ENCODE measurements at regions not wholly inside any gene's neighbourhood (a gene's known extent, or its start where the extent isn't known, plus 50 kb on each side); places are given as distances from the start of the nearest gene placed in this dataset.
"Not testable (repeated sequence)": the region's sequence is repeated elsewhere in the genome, so short reads cannot be mapped to it uniquely, and the experiment has no call there.

- Histone ChIP-seq H3K9me3 (no peaks in the 10 kb centered on the region), H3K27me3 (no peaks in the 10 kb centered on the region), H3K36me3 (no peaks in the 10 kb centered on the region), H3K27ac (no peak overlapping the region), H3K4me1 (no peaks in the 10 kb centered on the region), H3K4me3 (no peak overlapping the region)
- no peak for DNase-seq (ENCODE audit: low spot score in 2 of 2)
- TF ChIP-seq POLR2A (IDR thresholded peaks at IDR 0.05) (no peak), EP300 (IDR thresholded peaks at IDR 0.05) (peak in 1 of 2 donors; percentile 37)
- 76 to 78% methylated on average over 14 of the region's 14 CpGs for WGBS, 2 donors
Measured at GRCh38 chr17:31722251-31723056, 136.6 kb downstream of the COPRS start.

DNA sequence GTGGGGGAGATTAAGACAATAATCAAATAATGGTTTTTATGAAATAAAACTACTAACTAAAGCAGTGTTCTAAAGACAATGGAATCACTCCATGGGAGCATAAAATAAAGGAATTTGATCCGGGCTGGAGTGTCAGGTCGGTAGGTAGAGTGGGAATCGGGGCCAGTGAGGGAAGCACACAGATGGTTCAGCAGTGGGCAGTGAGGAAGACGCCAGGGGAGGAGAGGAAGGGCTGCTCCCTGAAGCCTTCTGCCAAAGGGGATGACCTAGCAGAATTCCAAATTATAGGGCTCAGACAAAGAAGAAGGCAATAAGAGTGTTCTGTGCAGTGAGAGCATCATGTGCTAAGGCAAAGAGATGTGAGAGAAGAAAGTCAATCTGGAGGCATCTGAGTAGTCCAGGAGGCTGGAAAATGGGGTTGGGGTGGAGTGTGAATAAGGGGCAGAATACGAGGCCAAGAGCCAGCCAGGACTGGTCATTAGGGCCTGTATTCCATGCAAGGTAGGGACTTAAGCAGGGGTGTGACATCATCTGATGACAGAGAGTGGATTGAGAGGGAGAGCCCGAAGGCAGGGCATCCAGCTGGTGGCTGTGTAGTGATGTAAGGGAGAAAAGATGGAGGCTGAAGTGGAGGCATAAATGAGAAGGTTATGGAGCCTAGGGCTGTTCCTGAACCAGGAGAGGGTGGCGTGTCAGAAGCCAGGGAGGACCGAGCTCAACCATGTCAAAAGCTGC is 137.6 kb downstream of the COPRS start:
- WGBS, 2 donors: 81% methylated on average over 8 of the region's 8 CpGs
- DNase-seq (ENCODE audit: low spot score in 2 of 2): no peak
- no peak for TF ChIP-seq POLR2A (IDR thresholded peaks at IDR 0.05)
- TF ChIP-seq EP300 (IDR thresholded peaks at IDR 0.05): no peak
- TF ChIP-seq, protein P1, sequence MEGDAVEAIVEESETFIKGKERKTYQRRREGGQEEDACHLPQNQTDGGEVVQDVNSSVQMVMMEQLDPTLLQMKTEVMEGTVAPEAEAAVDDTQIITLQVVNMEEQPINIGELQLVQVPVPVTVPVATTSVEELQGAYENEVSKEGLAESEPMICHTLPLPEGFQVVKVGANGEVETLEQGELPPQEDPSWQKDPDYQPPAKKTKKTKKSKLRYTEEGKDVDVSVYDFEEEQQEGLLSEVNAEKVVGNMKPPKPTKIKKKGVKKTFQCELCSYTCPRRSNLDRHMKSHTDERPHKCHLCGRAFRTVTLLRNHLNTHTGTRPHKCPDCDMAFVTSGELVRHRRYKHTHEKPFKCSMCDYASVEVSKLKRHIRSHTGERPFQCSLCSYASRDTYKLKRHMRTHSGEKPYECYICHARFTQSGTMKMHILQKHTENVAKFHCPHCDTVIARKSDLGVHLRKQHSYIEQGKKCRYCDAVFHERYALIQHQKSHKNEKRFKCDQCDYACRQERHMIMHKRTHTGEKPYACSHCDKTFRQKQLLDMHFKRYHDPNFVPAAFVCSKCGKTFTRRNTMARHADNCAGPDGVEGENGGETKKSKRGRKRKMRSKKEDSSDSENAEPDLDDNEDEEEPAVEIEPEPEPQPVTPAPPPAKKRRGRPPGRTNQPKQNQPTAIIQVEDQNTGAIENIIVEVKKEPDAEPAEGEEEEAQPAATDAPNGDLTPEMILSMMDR (IDR thresholded peaks at IDR 0.05): no peak
- no peaks in the 10 kb centered on the region for H3K4me1 ChIP-seq
- no peaks in the 10 kb centered on the region for H3K9me3 ChIP-seq
- no peak overlapping the region for H3K4me3 ChIP-seq
- H3K27me3 ChIP-seq: no peaks in the 10 kb centered on the region
- H3K36me3 ChIP-seq: no peaks in the 10 kb centered on the region
- no peak overlapping the region for H3K27ac ChIP-seq

DNA sequence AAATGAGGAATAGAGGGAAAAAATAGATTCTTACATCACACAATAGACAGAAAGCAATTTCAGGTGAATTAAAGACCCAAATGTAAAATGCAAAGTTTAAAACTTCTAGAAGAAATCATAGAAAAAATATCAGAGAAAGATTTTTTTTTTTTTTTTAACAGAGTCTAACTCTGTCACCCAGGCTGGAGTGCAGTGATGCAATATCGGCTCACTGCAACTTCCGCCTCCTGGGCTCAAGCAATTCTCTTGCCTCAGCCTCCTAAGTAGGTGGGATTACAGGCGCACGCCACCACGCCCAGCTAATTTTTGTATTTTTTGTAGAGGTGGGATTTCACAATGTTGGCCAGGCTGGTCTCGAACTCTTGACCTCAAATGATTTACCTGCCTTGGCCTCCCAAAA is 141.8 kb downstream of the COPRS start:
- 93 to 94% methylated on average over 6 of the region's 6 CpGs for WGBS, 2 donors
- not testable (repeated sequence) for H3K36me3 ChIP-seq; H3K4me1 ChIP-seq; H3K27me3 ChIP-seq; H3K4me3 ChIP-seq; H3K27ac ChIP-seq; H3K9me3 ChIP-seq; DNase-seq (ENCODE audit: low spot score in 2 of 2)

- no peak for DNase-seq (ENCODE audit: low spot score in 2 of 2)
- H3K4me3 ChIP-seq: no peak overlapping the region
- WGBS, 2 donors: 85 to 94% methylated on average over 5 of the region's 5 CpGs
- no peaks in the 10 kb centered on the region for H3K27me3 ChIP-seq
- TF ChIP-seq, protein P1 (IDR thresholded peaks at IDR 0.05): no peak
- TF ChIP-seq EP300 (IDR thresholded peaks at IDR 0.05): no peak
- TF ChIP-seq POLR2A (IDR thresholded peaks at IDR 0.05): no peak
- H3K9me3 ChIP-seq: peaks cover 0 to 3% (median 0%) of the 10 kb centered on the region in 4 donors
- H3K36me3 ChIP-seq: no peaks in the 10 kb centered on the region
- no peak overlapping the region for H3K27ac ChIP-seq
- no peaks in the 10 kb centered on the region for H3K4me1 ChIP-seq
Measured at GRCh38 chr17:31715446-31715845, 143.6 kb downstream of the COPRS start.

GRCh38 chr17:31704483-31704882 is 154.6 kb downstream of the COPRS start:
- H3K27me3 ChIP-seq: no peaks in the 10 kb centered on the region
- no peak for DNase-seq (ENCODE audit: low spot score in 2 of 2)
- no peak overlapping the region for H3K4me3 ChIP-seq
- no peaks in the 10 kb centered on the region for H3K4me1 ChIP-seq
- H3K9me3 ChIP-seq: peaks cover 0 to 11% (median 0%) of the 10 kb centered on the region in 4 donors
- TF ChIP-seq, protein P1 (IDR thresholded peaks at IDR 0.05): no peak
- TF ChIP-seq POLR2A (IDR thresholded peaks at IDR 0.05) (no peak), EP300 (IDR thresholded peaks at IDR 0.05) (no peak)
- H3K27ac ChIP-seq: no peak overlapping the region
- H3K36me3 ChIP-seq: no peaks in the 10 kb centered on the region
- WGBS, 2 donors: 75 to 89% methylated on average over 10 of the region's 10 CpGs

- WGBS, 2 donors: 81 to 89% methylated on average over 3 of the region's 3 CpGs
- DNase-seq (ENCODE audit: low spot score in 2 of 2): no peak
- H3K9me3 ChIP-seq: peaks cover 0 to 23% (median 0%) of the 10 kb centered on the region in 4 donors
Measured at GRCh38 chr17:31702041-31702440, 157.0 kb downstream of the COPRS start.

More at GRCh38 chr17:31702041-31702440, 157.0 kb downstream of the COPRS start:
- H3K36me3 ChIP-seq: no peaks in the 10 kb centered on the region
- no peak overlapping the region for H3K4me3 ChIP-seq
- no peaks in the 10 kb centered on the region for H3K27me3 ChIP-seq
- H3K27ac ChIP-seq: no peak overlapping the region
- peaks cover 0 to 3% (median 0%) of the 10 kb centered on the region in 4 donors for H3K4me1 ChIP-seq
- TF ChIP-seq POLR2A (IDR thresholded peaks at IDR 0.05) (no peak), EP300 (IDR thresholded peaks at IDR 0.05) (no peak)
- TF ChIP-seq, protein P1 (IDR thresholded peaks at IDR 0.05): no peak
